PFSK-1 (cell line): ENCODE measurements at regions not wholly inside any gene's neighbourhood (a gene's known extent, or its start where the extent isn't known, plus 50 kb on each side); places are given as distances from the start of the nearest gene placed in this dataset.

Experiments
- FOXP2 ChIP-seq: optimal IDR thresholded peaks from 2 replicates; pipeline ENCODE3; 2011; ENCODE audit warnings: borderline replicate concordance, control low read depth, inconsistent platforms; ENCODE audit not compliant: insufficient read depth; ENCODE audit errors: extremely low read length, extremely low read depth
- POLR2AphosphoS5 ChIP-seq: IDR thresholded peaks from 2 replicates; pipeline ENCODE4 v1.6.1; 2012; ENCODE audit warnings: low read depth, mild to moderate bottlenecking, control low read depth, low read length, moderate library complexity
- SIN3A ChIP-seq: IDR thresholded peaks from 2 replicates; pipeline ENCODE4 v1.6.1; 2012; ENCODE audit warnings: mild to moderate bottlenecking, low read length, moderate library complexity, borderline replicate concordance; ENCODE audit not compliant: insufficient read depth
- TAF1 ChIP-seq: IDR thresholded peaks from 2 replicates; pipeline ENCODE4 v1.6.1; 2012; ENCODE audit warnings: low read length, control low read depth, borderline replicate concordance; ENCODE audit not compliant: insufficient read depth
- TF ChIP-seq, protein P1 (sequence below), 2 experiments: IDR thresholded peaks; 2 replicates each; pipeline versions ENCODE4 v1.6.1 to v1.8.0; 2011 to 2012; ENCODE audit warnings: low read depth in 2 of 2, low read length in 2 of 2, control low read depth in 1 of 2, inconsistent platforms in 1 of 2, mild to moderate bottlenecking in 1 of 2, moderate library complexity in 1 of 2; ENCODE audit not compliant: insufficient read depth in 1 of 2

DNA sequence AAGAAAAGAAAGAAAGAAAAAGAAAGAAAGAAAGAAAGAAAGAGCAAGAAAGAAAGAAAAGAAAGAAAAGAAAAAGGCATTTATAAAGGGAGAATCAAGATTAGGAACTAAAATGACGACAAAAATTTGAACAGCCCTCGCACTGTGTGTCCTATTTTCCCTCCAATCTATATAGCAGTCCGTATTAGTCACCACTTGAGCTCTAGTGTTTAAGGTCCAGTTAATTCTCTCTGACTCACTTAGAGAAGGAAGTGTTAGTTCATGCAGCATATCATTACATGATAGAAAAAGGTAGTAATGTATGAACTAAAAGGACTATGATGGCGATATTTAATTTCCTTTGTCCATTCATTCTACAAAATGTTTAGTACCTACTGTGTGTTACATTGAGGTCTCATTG lies 122.7 kb downstream of the CBLL2 start:
- TF ChIP-seq SIN3A: no peak
- no peak for TF ChIP-seq POLR2AphosphoS5
- no peak for TF ChIP-seq FOXP2

DNA sequence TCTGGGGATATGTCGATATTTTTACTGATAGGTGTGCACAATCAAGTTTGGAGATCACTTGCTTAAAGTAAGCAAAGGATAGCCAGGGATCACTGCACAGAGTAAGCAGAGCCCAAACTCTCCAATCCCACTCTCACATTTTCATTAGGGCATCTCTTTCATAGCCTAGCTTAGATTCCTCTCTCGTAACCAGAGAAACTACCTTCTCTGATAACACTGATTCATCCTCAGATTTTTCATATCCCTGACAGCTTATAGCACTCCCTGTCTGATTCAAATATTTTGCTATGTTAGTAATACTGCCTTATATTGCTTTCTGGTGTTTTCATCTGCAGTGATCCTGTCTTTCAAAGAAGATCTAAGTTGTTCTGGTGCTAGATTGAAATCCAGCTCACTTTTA lies 123.7 kb downstream of the CBLL2 start:
- no peak for TF ChIP-seq TAF1
- TF ChIP-seq SIN3A: no peak
- TF ChIP-seq, protein P1, sequence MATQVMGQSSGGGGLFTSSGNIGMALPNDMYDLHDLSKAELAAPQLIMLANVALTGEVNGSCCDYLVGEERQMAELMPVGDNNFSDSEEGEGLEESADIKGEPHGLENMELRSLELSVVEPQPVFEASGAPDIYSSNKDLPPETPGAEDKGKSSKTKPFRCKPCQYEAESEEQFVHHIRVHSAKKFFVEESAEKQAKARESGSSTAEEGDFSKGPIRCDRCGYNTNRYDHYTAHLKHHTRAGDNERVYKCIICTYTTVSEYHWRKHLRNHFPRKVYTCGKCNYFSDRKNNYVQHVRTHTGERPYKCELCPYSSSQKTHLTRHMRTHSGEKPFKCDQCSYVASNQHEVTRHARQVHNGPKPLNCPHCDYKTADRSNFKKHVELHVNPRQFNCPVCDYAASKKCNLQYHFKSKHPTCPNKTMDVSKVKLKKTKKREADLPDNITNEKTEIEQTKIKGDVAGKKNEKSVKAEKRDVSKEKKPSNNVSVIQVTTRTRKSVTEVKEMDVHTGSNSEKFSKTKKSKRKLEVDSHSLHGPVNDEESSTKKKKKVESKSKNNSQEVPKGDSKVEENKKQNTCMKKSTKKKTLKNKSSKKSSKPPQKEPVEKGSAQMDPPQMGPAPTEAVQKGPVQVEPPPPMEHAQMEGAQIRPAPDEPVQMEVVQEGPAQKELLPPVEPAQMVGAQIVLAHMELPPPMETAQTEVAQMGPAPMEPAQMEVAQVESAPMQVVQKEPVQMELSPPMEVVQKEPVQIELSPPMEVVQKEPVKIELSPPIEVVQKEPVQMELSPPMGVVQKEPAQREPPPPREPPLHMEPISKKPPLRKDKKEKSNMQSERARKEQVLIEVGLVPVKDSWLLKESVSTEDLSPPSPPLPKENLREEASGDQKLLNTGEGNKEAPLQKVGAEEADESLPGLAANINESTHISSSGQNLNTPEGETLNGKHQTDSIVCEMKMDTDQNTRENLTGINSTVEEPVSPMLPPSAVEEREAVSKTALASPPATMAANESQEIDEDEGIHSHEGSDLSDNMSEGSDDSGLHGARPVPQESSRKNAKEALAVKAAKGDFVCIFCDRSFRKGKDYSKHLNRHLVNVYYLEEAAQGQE (IDR thresholded peaks at IDR 0.05; ENCODE audit: insufficient read depth in 1 of 2, low read depth in 2 of 2, low read length in 2 of 2): no peak
- TF ChIP-seq POLR2AphosphoS5: no peak
- no peak for TF ChIP-seq FOXP2

DNA sequence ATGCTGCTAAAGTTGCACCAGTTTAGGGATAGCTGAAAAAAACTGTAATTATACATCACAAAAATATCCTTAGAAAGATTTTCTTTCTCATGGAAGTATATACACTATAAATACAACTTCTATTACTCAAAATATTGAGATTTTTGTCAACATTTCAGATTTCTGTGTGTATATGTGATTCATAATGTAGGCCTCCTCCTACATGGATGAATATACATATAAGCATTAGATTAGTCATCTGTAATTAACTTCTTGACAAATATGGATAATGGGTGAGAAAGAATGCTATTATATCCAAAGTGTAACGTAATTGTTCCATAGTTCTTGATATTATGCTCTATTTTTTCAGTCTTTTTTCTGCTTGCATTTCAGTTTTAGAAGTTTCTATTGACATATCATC lies 124.9 kb downstream of the CBLL2 start:
- TF ChIP-seq POLR2AphosphoS5 (no peak), TAF1 (no peak), FOXP2 (no peak)
- TF ChIP-seq, protein P1 (IDR thresholded peaks at IDR 0.05; ENCODE audit: insufficient read depth in 1 of 2, low read depth in 2 of 2, low read length in 2 of 2): no peak

DNA sequence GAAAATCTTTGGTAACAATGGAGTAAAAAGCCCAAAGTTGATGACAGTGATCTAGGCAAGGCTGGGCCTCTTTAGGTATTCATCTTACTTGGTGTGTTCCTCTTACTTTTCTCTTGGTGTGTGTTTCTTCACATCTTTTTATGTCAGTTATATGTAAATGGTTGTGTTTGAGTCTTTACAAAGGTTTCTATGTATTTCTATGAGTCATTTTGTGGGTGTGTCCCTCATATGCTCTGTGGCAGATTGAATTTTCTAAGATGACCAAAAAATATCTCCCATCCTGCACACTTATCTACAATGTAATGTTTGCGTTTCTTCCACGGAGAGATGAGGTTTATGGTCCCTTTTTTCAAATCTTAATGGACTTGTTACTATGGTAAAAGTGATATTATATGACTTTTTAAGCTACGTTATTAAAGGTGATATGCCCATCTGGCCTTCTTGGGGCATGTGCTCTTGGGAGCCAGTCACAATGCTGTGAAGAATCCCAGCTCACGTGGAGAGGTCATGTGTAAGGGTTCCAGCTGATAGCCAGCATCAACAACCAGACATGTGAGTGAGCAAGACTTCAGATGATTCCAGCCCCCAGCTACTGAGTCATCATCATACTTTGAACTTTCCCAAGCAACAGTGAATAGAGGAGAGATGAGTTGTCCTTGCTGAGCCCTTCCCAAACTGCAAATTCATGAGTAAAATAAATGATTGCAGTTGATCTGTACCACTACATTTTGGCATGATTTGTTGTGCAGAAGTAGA lies 126.9 kb downstream of the CBLL2 start:
- TF ChIP-seq SIN3A: no peak
- no peak for TF ChIP-seq FOXP2
- TF ChIP-seq, protein P1 (IDR thresholded peaks at IDR 0.05; ENCODE audit: insufficient read depth in 1 of 2, low read depth in 2 of 2, low read length in 2 of 2): no peak
- no peak for TF ChIP-seq TAF1
- TF ChIP-seq POLR2AphosphoS5: no peak

DNA sequence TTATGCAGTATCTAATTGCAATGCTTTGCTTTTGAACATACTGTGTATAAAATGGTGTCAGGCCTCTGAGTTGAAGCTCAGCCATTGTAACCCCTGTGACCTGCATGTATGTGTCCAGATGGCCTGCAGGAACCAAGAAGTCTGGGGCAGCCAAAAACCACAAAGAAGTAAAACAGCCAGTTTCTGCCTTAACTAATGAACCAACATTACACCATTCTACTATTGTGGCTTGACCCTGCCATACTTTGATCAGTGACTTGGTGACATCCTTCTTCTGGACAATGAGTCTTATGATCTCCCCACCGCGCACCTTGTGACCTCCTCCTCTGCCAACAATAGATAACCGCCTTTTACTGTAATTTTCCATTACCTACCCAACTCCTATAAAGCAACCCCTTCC lies 131.6 kb downstream of the CBLL2 start:
- TF ChIP-seq TAF1 (no peak), FOXP2 (no peak), POLR2AphosphoS5 (no peak), SIN3A (no peak)
- TF ChIP-seq, protein P1 (IDR thresholded peaks at IDR 0.05; ENCODE audit: insufficient read depth in 1 of 2, low read depth in 2 of 2, low read length in 2 of 2): no peak
